ENCODE measurements at regions not wholly inside any gene's neighbourhood (a gene's known extent, or its start where the extent isn't known, plus 50 kb on each side); places are given as distances from the start of the nearest gene placed in this dataset.

DNA sequence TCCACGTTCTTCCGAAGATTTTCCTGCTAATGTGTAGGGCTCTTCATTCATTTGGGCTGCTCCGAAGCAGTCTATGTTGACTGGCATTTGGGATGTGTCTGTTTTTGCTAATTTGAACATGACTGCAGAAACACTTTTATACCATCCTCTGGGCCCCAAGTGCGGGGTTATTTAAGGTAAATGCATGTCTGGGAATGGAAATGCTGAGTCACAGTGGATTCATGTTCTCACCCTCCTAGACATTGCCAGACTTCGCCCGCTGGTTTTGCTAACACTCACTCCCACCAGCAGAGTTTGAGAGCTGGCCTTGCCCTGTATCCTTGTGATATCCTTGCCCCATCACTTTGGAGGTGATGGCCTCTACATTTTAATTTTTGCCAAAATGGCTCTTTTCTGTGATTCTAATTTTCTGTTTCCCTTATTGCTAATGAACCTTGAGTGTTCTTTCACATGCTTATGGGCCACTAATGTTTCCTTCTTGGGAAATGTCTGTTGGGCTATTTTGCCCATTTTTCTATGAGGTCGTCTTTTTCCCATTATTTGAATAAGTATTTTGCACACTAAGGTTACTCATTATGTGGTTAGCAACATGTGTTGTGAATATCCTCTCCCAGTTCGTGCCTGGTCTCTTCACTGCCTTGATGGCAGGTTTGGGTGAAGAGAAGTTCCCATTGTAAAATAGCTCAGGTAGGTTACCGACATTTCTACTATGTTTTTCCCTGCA is 204.1 kb downstream of the GLI2 start:
- TF ChIP-seq, protein P1, sequence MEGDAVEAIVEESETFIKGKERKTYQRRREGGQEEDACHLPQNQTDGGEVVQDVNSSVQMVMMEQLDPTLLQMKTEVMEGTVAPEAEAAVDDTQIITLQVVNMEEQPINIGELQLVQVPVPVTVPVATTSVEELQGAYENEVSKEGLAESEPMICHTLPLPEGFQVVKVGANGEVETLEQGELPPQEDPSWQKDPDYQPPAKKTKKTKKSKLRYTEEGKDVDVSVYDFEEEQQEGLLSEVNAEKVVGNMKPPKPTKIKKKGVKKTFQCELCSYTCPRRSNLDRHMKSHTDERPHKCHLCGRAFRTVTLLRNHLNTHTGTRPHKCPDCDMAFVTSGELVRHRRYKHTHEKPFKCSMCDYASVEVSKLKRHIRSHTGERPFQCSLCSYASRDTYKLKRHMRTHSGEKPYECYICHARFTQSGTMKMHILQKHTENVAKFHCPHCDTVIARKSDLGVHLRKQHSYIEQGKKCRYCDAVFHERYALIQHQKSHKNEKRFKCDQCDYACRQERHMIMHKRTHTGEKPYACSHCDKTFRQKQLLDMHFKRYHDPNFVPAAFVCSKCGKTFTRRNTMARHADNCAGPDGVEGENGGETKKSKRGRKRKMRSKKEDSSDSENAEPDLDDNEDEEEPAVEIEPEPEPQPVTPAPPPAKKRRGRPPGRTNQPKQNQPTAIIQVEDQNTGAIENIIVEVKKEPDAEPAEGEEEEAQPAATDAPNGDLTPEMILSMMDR (IDR thresholded peaks at IDR 0.05): no peak
- peaks cover 51% of the 10 kb centered on the region for H3K4me1 ChIP-seq
- H3K9me3 ChIP-seq: no peaks in the 10 kb centered on the region
- no peaks in the 10 kb centered on the region for H3K27me3 ChIP-seq (ENCODE audit: insufficient read depth in 3 of 3, low read length in 2 of 3)
- DNase-seq (no peak), ATAC-seq (peak; percentile 24 to 56 (median 52))
- no peaks in the 10 kb centered on the region for H3K36me3 ChIP-seq (ENCODE audit: insufficient read depth in 1 of 2, low read depth in 1 of 2)
- H3K4me3 ChIP-seq: no peak overlapping the region
- intact Hi-C loops (cut with DNase I): loop anchor here (5.0 kb wide), 2 partner anchors 57 to 202 kb away; partner anchors contain the start of gene GLI2 (in 1 of the 2)
- WGBS, 3 donors: 51 to 69% (median 52%) methylated on average over 9 of the region's 9 CpGs
- peak overlapping the region; percentile 41 for H3K27ac ChIP-seq

DNA sequence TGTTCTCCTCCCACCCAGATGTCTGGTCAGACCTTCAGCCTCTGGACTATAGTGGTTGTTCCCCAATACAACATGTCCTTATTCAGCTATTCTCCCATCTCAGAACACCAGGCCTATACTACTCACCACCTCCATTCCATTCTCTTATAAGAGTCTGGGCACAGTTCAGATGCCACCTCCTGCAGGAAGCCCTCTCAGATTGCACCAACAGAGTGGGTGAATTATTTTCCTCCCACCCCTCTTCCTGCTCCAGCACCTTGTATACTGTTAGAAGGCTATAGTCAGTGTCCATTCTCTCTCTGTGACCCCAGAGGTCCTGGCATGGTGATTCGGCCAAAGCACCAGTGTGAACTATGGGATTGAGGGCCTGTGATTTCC is 204.6 kb downstream of the GLI2 start:
- no peaks in the 10 kb centered on the region for H3K9me3 ChIP-seq
- H3K4me3 ChIP-seq: no peak overlapping the region
- intact Hi-C loops (cut with DNase I): no loop called here
- DNase-seq: no peak
- peaks cover 46% of the 10 kb centered on the region for H3K4me1 ChIP-seq
- H3K27ac ChIP-seq: no peak overlapping the region
- WGBS, 3 donors: 74 to 95% (median 86%) methylated on average over 1 of the region's 1 CpG
- H3K27me3 ChIP-seq (ENCODE audit: insufficient read depth in 3 of 3, low read length in 2 of 3): no peaks in the 10 kb centered on the region
- ATAC-seq: no peak
- TF ChIP-seq, protein P1 (IDR thresholded peaks at IDR 0.05): no peak
- no peaks in the 10 kb centered on the region for H3K36me3 ChIP-seq (ENCODE audit: insufficient read depth in 1 of 2, low read depth in 1 of 2)

DNA sequence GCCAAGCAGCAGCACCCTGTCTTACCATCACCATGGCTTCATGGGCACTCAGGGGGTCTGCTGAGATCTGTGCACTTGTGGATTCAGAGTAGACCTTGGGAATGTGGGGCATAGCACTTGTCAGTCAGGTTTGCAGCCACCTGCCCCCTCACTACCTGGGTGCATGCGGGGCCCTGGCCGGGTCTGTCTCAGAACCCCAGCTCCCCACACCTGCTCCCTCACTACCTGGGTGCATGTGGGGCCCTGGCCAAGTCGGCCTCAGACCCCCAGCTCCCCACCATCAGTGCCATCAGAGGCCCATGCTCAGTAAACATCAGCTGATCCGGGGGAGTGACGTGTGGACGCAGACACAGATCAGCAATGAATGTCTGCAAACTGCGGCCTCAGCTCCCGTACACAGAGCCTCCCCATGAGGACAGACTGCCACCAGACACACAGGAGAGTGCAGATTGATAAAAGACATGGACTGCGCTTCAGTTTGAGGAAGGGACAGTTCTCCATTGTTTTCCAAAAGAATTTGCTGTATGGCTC is 205.1 kb downstream of the GLI2 start:
- no peak overlapping the region for H3K4me3 ChIP-seq
- H3K27ac ChIP-seq: no peak overlapping the region
- peaks cover 41% of the 10 kb centered on the region for H3K4me1 ChIP-seq
- no peaks in the 10 kb centered on the region for H3K27me3 ChIP-seq (ENCODE audit: insufficient read depth in 3 of 3, low read length in 2 of 3)
- ATAC-seq (no peak), DNase-seq (no peak)
- 79 to 86% (median 82%) methylated on average over 9 of the region's 9 CpGs for WGBS, 3 donors
- H3K9me3 ChIP-seq: no peaks in the 10 kb centered on the region
- no peaks in the 10 kb centered on the region for H3K36me3 ChIP-seq (ENCODE audit: insufficient read depth in 1 of 2, low read depth in 1 of 2)
- TF ChIP-seq, protein P1 (IDR thresholded peaks at IDR 0.05): no peak
- intact Hi-C loops (cut with DNase I): no loop called here

DNA sequence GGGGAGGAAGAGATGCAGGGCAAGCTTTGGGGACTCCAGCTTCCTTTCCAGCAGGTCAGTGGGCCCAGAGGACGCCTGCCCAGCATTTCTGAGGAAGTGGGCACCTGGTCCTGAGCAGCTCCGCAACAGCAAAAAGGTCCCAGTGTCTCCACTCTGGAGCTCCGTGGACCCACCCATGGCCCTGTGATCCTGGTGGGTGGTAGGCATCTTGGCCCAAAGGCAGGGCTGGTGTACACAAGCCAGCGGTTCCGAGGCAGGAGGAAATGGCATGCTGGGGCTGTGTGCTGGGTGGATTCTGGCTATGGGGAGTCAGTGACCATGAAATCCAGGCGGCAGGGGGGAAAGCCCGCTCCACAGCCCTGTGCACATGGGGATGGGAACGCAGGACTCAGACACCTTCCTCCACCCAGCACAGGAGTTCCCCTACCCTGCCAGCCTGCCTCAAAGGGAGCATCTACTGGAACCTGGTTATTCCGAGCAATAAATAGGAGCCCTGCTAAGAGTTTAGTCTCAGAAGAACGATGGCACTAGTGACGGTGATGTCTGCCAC is 206.0 kb downstream of the GLI2 start:
- Histone ChIP-seq H3K27me3 (ENCODE audit: insufficient read depth in 3 of 3, low read length in 2 of 3) (no peaks in the 10 kb centered on the region), H3K4me1 (peaks cover 36% of the 10 kb centered on the region), H3K9me3 (no peaks in the 10 kb centered on the region), H3K27ac (no peak overlapping the region), H3K4me3 (no peak overlapping the region), H3K36me3 (ENCODE audit: insufficient read depth in 1 of 2, low read depth in 1 of 2) (no peaks in the 10 kb centered on the region)
- 54 to 77% (median 68%) methylated on average over 11 of the region's 11 CpGs for WGBS, 3 donors
- DNase-seq (no peak), ATAC-seq (no peak)
- TF ChIP-seq, protein P1 (IDR thresholded peaks at IDR 0.05): no peak
- intact Hi-C loops (cut with DNase I): no loop called here

Measured in psoas muscle (tissue), 7 donors.